RWPE2 (cell line): ENCODE measurements at regions not wholly inside any gene's neighbourhood (a gene's known extent, or its start where the extent isn't known, plus 50 kb on each side); places are given as distances from the start of the nearest gene placed in this dataset.

Source experiments
- ATAC-seq: fragments of 200-7000 bp; cut with Tn5 transposase; 3 replicates; pipeline ENCODE4 v1.9.1; 2021; ENCODE audit warnings: low read depth
- DNase-seq: peaks from one replicate; pipeline ENCODE4 v3.0.0-alpha.2; 2020; ENCODE audit warnings: low spot score
- H3K27ac ChIP-seq: fragments of 450-650 bp; 2 replicates; pipeline ENCODE4 v1.5.1; 2017; ENCODE audit warnings: mild to moderate bottlenecking; ENCODE audit not compliant: poor library complexity, severe bottlenecking
- H3K27me3 ChIP-seq: fragments of 250-450 bp; sonication (Bioruptor Pico); 2 replicates; pipeline ENCODE4 v1.5.1; 2021; ENCODE audit warnings: mild to moderate bottlenecking, moderate library complexity; ENCODE audit not compliant: insufficient read depth, poor library complexity, severe bottlenecking
- H3K36me3 ChIP-seq: fragments of 250-450 bp; sonication (Bioruptor Pico); 2 replicates; pipeline ENCODE4 v1.5.1; 2020; ENCODE audit warnings: low read depth, mild to moderate bottlenecking, moderate library complexity
- H3K4me1 ChIP-seq: fragments of 250-450 bp; sonication (Bioruptor Pico); 2 replicates; pipeline ENCODE4 v1.5.1; 2021; ENCODE audit warnings: mild to moderate bottlenecking, moderate library complexity; ENCODE audit not compliant: insufficient read depth, poor library complexity, severe bottlenecking
- H3K4me3 ChIP-seq: fragments of 250-450 bp; sonication (Bioruptor Pico); 2 replicates; pipeline ENCODE4 v1.5.1; 2021; ENCODE audit warnings: mild to moderate bottlenecking, moderate library complexity; ENCODE audit not compliant: severe bottlenecking
- H3K9me3 ChIP-seq: fragments of 250-450 bp; sonication (Bioruptor Pico); 2 replicates; pipeline ENCODE4 v1.5.1; 2021; ENCODE audit warnings: mild to moderate bottlenecking, moderate library complexity; ENCODE audit not compliant: severe bottlenecking
- CTCF ChIP-seq: fragments of 450-650 bp; IDR thresholded peaks from one replicate; pipeline ENCODE4 v1.5.1; 2017; ENCODE audit warnings: mild to moderate bottlenecking, moderate library complexity; ENCODE audit not compliant: poor library complexity, severe bottlenecking

GRCh38 chr3:178308771-178309170 lies 227.5 kb upstream of the KCNMB2 start:
- H3K4me1 ChIP-seq: no peaks in the 10 kb centered on the region
- no peak for DNase-seq
- no peak overlapping the region for H3K27ac ChIP-seq
- H3K4me3 ChIP-seq: no peak overlapping the region
- TF ChIP-seq CTCF: no peak
- no peaks in the 10 kb centered on the region for H3K27me3 ChIP-seq
- ATAC-seq: no peak
- H3K36me3 ChIP-seq: no peaks in the 10 kb centered on the region
- H3K9me3 ChIP-seq: no peaks in the 10 kb centered on the region

GRCh38 chr3:178310949-178311348 lies 225.3 kb upstream of the KCNMB2 start:
- Histone ChIP-seq H3K36me3 (no peaks in the 10 kb centered on the region), H3K9me3 (no peaks in the 10 kb centered on the region), H3K27me3 (no peaks in the 10 kb centered on the region), H3K4me1 (no peaks in the 10 kb centered on the region), H3K27ac (no peak overlapping the region), H3K4me3 (no peak overlapping the region)
- TF ChIP-seq CTCF: no peak
- DNase-seq (no peak), ATAC-seq (no peak)

GRCh38 chr3:178313716-178314115 lies 222.5 kb upstream of the KCNMB2 start:
- DNase-seq: no peak
- Histone ChIP-seq H3K36me3 (no peaks in the 10 kb centered on the region), H3K27me3 (no peaks in the 10 kb centered on the region), H3K9me3 (no peaks in the 10 kb centered on the region), H3K4me3 (no peak overlapping the region), H3K4me1 (no peaks in the 10 kb centered on the region), H3K27ac (no peak overlapping the region)
- ATAC-seq: no peak
- no peak for TF ChIP-seq CTCF

GRCh38 chr3:178318340-178318739 lies 217.9 kb upstream of the KCNMB2 start:
- Histone ChIP-seq H3K36me3 (no peaks in the 10 kb centered on the region), H3K9me3 (no peaks in the 10 kb centered on the region), H3K27me3 (no peaks in the 10 kb centered on the region), H3K4me3 (no peak overlapping the region), H3K4me1 (no peaks in the 10 kb centered on the region), H3K27ac (no peak overlapping the region)
- TF ChIP-seq CTCF: no peak
- DNase-seq (no peak), ATAC-seq (no peak)

- ATAC-seq (no peak), DNase-seq (no peak)
- H3K4me3 ChIP-seq: no peak overlapping the region
- no peaks in the 10 kb centered on the region for H3K9me3 ChIP-seq
- H3K27me3 ChIP-seq: no peaks in the 10 kb centered on the region
- TF ChIP-seq CTCF: no peak
- no peaks in the 10 kb centered on the region for H3K36me3 ChIP-seq
- no peaks in the 10 kb centered on the region for H3K4me1 ChIP-seq
- H3K27ac ChIP-seq: no peak overlapping the region
These were observed 217.1 kb upstream of the KCNMB2 start for GRCh38 chr3:178318941-178319816.
